HG02571 (cell line): ENCODE measurements at regions not wholly inside any gene's neighbourhood (a gene's known extent, or its start where the extent isn't known, plus 50 kb on each side); places are given as distances from the start of the nearest gene placed in this dataset.

ENCODE experiments used
- ATAC-seq: cut with Tn5 transposase; IDR thresholded peaks from one replicate; pipeline ENCODE4 v1.9.1; 2021; ENCODE audit warnings: mild to moderate bottlenecking, moderate library complexity; ENCODE audit not compliant: unreplicated experiment

DNA sequence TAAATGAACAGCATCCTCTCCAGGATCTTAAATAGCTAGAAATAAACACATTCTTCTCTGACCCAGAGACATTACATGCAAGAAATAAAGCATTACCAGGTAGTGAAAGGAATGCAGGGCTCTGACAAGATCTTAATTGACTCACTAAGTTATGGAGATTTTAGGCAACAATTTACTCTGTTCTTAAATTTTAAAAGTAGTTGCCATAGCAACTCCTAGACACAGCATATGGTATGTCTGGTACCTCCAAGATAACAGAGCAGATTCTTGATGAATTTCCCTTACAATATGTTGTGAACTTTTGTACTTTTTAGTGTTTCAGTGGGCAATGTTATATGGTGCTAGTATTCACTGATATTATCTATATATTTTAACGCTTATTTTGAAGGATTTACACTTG lies 76.7 kb upstream of the G2E3 start:
- ATAC-seq: no peak

DNA sequence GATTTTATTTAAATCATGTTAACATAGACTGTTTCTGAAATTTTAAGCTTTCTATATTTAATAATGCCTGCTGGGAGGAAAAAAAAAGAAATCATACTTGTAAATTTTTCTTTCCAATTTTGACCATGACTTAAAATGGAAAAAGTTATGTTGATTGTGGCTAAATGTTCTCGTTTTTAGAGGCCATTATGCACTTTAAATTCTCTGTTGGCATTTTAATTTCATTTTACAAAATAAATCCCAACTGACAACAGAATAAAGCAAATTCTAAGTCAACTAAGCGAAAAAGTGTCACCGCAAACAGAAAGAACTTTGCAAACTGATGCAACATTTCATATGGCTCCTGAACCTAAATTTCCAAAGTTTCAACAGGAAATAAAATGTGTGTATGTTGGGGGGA lies 74.8 kb upstream of the G2E3 start:
- ATAC-seq: no peak

DNA sequence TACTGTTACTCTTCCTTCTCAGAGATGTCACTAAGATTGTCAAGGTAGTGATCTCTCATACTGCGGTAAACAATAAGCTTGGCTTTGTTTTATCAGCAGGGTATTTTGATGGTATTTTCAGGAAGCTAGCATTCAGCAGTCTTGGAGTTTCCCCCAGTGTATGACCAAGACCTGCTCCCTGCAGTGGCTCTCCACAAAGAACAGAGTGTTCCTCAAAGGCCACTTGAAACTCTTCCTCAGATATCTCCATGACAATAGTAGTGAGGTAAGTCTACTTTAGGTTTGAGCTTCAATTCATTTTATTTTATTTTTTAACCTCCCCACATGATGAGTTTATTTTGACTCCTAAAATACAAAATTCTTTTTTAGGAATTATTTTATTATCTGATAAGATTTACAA lies 74.0 kb upstream of the G2E3 start:
- ATAC-seq: no peak

DNA sequence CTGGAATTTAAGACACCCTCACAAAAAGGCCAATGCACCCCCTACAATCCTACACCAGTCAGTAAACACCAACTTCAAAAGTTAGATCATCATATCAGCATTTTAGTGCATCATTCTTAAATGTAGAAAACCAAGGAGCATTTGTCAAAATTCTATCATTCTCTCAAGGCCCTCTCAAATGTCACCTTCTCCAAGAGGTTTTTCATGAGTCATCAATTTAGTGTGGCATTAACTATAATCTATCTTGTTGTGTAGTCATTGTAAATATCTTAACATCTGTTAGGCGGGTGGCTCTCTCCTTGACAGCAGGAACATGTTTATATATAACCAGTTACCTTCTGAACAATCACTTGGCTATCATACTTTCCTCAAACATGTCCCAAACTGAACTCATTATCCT lies 62.1 kb upstream of the G2E3 start:
- no peak for ATAC-seq

DNA sequence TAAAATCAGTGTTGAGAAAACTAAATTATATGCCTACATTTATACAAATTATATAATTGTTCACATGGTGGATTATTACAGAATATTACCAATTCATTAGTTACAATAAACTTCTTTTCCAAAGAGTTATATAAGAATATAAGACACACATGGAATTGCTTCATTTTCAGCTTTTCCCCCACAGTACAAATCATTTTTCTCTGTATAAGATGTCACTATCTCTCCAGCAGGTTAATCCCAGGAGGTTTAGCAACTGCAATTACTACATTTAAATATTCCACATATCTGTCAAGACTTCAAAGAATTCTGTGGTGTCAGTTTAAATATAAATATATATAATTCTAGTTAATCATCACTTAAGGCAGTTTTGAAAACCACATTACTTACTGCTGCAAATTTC lies 59.6 kb upstream of the G2E3 start:
- ATAC-seq: no peak

DNA sequence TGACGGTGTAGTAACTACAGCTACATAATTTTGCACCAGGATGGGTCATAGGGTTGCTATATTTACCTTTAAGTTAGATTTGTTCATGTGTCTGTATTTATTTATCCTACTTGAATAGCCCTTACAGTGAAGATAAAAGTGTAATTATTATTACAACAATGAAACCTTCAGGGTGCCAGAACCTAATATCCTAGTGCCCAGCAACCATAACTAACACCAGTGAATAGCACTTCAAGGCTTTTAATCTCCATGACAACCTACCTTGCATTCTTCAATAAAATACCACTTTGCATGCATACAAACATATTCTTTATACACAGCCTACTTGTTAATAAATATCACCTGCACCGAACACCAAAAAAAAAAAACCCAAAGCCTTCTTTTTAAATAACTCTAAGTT lies 58.7 kb upstream of the G2E3 start:
- no peak for ATAC-seq

DNA sequence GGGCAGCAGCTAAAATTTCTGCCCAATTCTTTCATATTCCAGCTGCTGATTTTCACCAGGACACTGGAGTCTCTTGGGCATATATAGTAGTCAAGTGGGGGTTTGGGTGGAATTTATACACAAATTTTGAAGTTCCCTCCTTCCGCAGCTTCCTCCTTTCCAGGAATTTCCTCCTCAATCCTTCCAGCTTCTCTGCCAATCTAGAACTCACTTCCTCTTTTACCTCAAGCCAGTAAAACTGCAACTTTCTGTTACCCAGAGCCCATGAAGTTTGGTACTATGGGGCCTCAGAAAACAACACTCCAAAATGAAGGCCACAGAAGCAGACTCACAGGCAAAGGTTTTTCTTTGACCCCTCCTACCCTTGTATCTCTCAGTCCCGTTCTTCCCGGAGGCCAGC lies 51.7 kb upstream of the G2E3 start:
- no peak for ATAC-seq
